ENCODE measurements at regions not wholly inside any gene's neighbourhood (a gene's known extent, or its start where the extent isn't known, plus 50 kb on each side); places are given as distances from the start of the nearest gene placed in this dataset.

DNA sequence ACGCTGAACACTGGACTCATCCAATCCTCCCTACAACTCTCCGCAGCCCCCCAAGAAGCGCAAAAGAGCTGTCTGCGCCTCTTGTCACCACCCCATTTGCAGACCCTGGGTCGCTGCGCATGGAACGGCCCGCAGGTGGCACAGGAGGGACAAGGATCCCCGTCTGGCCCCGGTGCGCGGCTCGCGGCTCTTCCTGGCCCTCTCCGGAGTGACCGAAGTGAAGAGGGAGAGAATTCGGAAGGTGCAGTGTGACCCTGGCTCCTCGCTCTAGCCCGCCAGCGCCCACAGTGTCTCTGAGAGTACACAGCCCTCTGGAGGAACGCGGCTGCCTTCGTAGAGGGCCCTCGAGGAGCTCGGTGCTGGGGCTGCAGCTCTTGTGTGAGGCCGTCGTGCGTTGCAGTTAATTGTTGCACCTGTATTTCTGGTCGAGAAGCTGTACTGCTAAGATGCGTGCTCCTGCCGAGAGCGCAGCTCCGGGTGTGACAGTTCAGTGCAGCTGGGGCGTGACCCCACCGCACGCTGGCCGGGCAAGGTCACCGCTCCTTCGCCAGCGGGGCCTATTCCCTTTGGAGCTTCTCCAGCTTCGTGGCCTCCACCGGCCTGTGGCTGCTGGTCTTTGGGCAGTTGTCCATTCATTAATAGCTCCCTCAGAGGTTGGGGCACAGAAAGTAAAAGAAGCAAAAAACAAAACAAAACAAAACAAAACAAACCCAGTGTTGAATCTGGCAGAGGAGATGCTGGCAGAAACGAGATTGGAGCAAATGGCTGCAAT, 119.0 kb downstream of the SEC23IP start:
- POLR2A ChIA-PET = no interaction called here

DNA sequence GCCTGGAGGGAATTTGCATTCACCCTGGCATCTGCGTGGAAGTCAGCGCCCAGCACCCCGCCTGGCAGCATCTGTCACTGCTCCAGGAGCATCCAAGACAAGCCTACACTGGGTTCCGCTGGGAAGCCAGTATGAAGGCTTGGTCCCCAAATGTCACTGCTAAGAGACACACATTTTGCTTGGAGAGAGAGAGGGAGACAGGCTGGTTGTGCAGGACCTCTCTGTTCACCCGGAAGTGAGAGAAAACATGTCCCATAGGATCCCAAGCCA, 119.5 kb downstream of the SEC23IP start:
- TF ChIP-seq, protein P1, sequence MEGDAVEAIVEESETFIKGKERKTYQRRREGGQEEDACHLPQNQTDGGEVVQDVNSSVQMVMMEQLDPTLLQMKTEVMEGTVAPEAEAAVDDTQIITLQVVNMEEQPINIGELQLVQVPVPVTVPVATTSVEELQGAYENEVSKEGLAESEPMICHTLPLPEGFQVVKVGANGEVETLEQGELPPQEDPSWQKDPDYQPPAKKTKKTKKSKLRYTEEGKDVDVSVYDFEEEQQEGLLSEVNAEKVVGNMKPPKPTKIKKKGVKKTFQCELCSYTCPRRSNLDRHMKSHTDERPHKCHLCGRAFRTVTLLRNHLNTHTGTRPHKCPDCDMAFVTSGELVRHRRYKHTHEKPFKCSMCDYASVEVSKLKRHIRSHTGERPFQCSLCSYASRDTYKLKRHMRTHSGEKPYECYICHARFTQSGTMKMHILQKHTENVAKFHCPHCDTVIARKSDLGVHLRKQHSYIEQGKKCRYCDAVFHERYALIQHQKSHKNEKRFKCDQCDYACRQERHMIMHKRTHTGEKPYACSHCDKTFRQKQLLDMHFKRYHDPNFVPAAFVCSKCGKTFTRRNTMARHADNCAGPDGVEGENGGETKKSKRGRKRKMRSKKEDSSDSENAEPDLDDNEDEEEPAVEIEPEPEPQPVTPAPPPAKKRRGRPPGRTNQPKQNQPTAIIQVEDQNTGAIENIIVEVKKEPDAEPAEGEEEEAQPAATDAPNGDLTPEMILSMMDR (IDR thresholded peaks at IDR 0.05; ENCODE audit: insufficient read depth, low read length, missing control alignments) = no peak
- CTCF ChIA-PET = no interaction called here
- DNase-seq (ENCODE audit: low read depth, low spot score) = no peak
- H3K4me3 ChIP-seq (ENCODE audit: low read depth, low read length) = no peak overlapping the region
- POLR2A ChIA-PET = no interaction called here

More for the DNA sequence above, 119.0 kb downstream of the SEC23IP start:
- no peak for DNase-seq (ENCODE audit: low read depth, low spot score)
- no peak overlapping the region for H3K4me3 ChIP-seq (ENCODE audit: low read depth, low read length)
- CTCF ChIA-PET = no interaction called here
- TF ChIP-seq, protein P1 (IDR thresholded peaks at IDR 0.05; ENCODE audit: insufficient read depth, low read length, missing control alignments) = no peak

DNA sequence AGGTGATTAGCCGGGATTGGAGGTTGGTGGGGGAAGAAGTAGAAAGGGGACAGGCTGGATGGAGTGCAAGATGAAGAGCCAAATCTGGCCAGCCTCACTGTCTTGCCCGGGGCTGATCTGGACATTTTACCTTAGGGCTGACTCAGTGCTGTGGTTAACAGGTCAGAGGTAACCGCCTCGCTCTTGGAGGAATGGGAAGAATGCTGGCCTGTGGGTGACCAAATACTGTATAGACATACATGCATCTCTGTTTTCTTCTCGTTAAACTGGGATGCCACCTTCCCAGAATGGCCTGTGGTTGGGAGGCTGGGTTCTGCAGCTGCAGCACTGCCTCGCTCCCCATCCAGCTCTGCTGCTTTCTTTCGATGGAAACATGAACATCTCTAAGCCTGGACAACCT, 120.0 kb downstream of the SEC23IP start:
- ChIA-PET CTCF (no interaction called here), POLR2A (no interaction called here)
- TF ChIP-seq, protein P1 (IDR thresholded peaks at IDR 0.05; ENCODE audit: insufficient read depth, low read length, missing control alignments) = no peak
- no peak overlapping the region for H3K4me3 ChIP-seq (ENCODE audit: low read depth, low read length)
- DNase-seq (ENCODE audit: low read depth, low spot score) = no peak

DNA sequence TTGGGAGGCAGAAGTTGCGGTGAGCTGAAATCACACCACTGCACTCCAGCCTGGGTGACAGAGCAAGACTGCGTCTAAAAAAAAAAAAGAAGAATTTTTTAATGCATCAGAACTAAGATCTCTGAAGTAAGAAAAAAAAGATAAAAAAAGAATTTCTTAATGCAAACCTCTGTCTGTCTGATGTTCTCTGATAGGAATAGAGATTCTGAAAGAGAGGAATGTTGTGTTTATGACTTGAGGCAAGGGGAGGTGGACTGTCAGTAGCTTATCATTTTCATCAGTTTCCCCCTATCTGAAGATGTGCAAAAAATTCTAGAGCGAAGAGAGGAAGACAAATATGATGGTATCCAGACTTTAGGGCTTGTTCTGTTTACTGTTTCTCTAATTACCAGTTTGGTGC, 121.5 kb downstream of the SEC23IP start:
- no peak overlapping the region for H3K4me3 ChIP-seq (ENCODE audit: low read depth, low read length)
- DNase-seq (ENCODE audit: low read depth, low spot score) = no peak
- ChIA-PET POLR2A (no interaction called here), CTCF (no interaction called here)
- TF ChIP-seq, protein P1 (IDR thresholded peaks at IDR 0.05; ENCODE audit: insufficient read depth, low read length, missing control alignments) = no peak

DNA sequence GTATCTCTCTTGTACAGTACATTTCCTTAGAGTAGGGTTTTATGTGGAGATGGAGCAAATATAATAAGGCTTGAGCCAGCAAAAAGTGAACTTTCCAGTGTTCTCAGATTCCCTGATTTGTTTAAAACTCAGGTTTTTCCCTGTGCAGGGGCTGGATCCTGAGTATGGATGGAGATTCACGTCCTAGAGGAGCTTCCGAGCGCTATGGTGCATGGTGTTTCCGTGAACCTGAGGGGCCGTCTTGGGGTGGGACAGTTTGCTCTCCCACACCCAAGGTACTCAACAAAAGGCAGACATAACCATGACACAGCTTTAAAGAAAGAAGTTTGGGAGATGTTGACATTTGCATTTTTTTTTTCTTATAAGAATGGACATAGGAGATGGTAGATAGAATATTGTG, 122.5 kb downstream of the SEC23IP start:
- H3K4me3 ChIP-seq (ENCODE audit: low read depth, low read length) = no peak overlapping the region
- DNase-seq (ENCODE audit: low read depth, low spot score) = no peak
- ChIA-PET POLR2A (no interaction called here), CTCF (no interaction called here)
- TF ChIP-seq, protein P1 (IDR thresholded peaks at IDR 0.05; ENCODE audit: insufficient read depth, low read length, missing control alignments) = no peak

DNA sequence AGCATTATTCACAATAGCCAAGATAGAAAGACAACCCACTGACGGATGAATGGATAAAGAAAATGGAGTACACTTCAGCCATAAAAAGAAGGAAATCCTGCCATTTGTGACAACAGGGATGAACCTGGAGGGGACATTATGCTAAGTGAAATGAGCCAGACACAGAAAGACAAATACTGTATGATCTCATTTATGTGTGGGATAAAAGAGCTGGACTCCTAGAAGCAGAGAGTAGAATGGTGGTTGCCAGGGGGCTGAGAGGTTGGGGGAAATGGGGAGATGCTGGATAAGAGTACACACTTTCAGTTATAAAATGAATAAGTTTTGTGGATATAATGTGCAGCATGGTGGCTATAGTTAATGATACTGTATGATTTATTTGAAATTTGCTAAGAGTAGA, 124.4 kb downstream of the SEC23IP start:
- TF ChIP-seq, protein P1 (IDR thresholded peaks at IDR 0.05; ENCODE audit: insufficient read depth, low read length, missing control alignments) = no peak
- ChIA-PET POLR2A (no interaction called here), CTCF (no interaction called here)
- no peak overlapping the region for H3K4me3 ChIP-seq (ENCODE audit: low read depth, low read length)
- DNase-seq (ENCODE audit: low read depth, low spot score) = no peak
